ENCODE measurements at regions not wholly inside any gene's neighbourhood (a gene's known extent, or its start where the extent isn't known, plus 50 kb on each side); places are given as distances from the start of the nearest gene placed in this dataset.

- H3K9me3 ChIP-seq (ENCODE audit: control insufficient read depth, insufficient read depth, low read length), result peaks cover 7% of the 10 kb centered on the region
- H2BK20ac ChIP-seq (ENCODE audit: low read depth, low read length), result no peak overlapping the region
- DNase-seq (no peak), ATAC-seq (ENCODE audit: low read depth) (no peak)
- no peak overlapping the region for H3K18ac ChIP-seq (ENCODE audit: low read depth, low read length)
- H4K8ac ChIP-seq (ENCODE audit: low read depth in 2 of 2, low read length in 2 of 2), result no peak overlapping the region
- H2BK5ac ChIP-seq (ENCODE audit: low read depth, low read length, poor library complexity, severe bottlenecking), result no peak overlapping the region
- H4K91ac ChIP-seq (ENCODE audit: insufficient read depth, low read depth, low read length), result no peak overlapping the region
- WGBS, 2 experiments (ENCODE audit: extremely low coverage in 2 of 2, insufficient read length in 1 of 2), result no CpG with 5 or more reads among the region's 2 CpGs
- no peak overlapping the region for H2BK120ac ChIP-seq (ENCODE audit: low read depth, low read length)
- no peak overlapping the region for H3K27ac ChIP-seq (ENCODE audit: insufficient read depth, low read length)
- ChIA-PET POLR2A (ENCODE audit: unreplicated experiment) (no interaction called here), CTCF (no interaction called here)
- dilution Hi-C loops (cut with HindIII; ENCODE audit: low sequenced_read_pairs, unreplicated experiment), result no loop called here
- H3K56ac ChIP-seq (ENCODE audit: extremely low read depth, insufficient read depth, low read length), result no peak overlapping the region
- no peak overlapping the region for H3K4me2 ChIP-seq (ENCODE audit: low read depth, low read length)
- intact Hi-C loops (cut with micrococcal nuclease), result no loop called here
- H3K9ac ChIP-seq (ENCODE audit: low read depth, low read length), result no peak overlapping the region
- no peak overlapping the region for H3K14ac ChIP-seq (replicated peaks; ENCODE audit: low read depth, low read length)
- H3K36me3 ChIP-seq (ENCODE audit: control insufficient read depth, insufficient read depth, low read length), result no peaks in the 10 kb centered on the region
- no peak overlapping the region for H2AFZ ChIP-seq (replicated peaks; ENCODE audit: low read length, poor library complexity)
- no peaks in the 10 kb centered on the region for H3K79me1 ChIP-seq (ENCODE audit: low read depth in 1 of 2, low read length in 2 of 2)
- H2AK5ac ChIP-seq (ENCODE audit: low read depth, low read length), result no peak overlapping the region
- H3K4ac ChIP-seq (ENCODE audit: low read depth, low read length), result no peak overlapping the region
- no peaks in the 10 kb centered on the region for H3K4me1 ChIP-seq (ENCODE audit: control insufficient read depth, insufficient read depth, low read length)
- H3K9me1 ChIP-seq (ENCODE audit: insufficient read depth, low read length), result no peaks in the 10 kb centered on the region
- H3K4me3 ChIP-seq (ENCODE audit: insufficient read depth, low read depth, low read length), result no peak overlapping the region
- H2BK15ac ChIP-seq (ENCODE audit: low read depth, low read length), result no peak overlapping the region
- no peaks in the 10 kb centered on the region for H4K20me1 ChIP-seq (ENCODE audit: insufficient read depth, low read length)
- in situ Hi-C loops (cut with MboI; ENCODE audit: low sequenced_read_pairs), result no loop called here
- TF ChIP-seq SMC3 (IDR thresholded peaks at IDR 0.05; ENCODE audit: low read depth, low read length) (no peak), BHLHE40 (IDR thresholded peaks at IDR 0.05; ENCODE audit: low read depth, low read length) (no peak), MAFK (IDR thresholded peaks at IDR 0.05; ENCODE audit: low read depth, low read length) (no peak), ELK1 (IDR thresholded peaks at IDR 0.05; ENCODE audit: borderline replicate concordance, low read depth, low read length) (no peak), USF2 (IDR thresholded peaks at IDR 0.05; ENCODE audit: low read depth, low read length) (no peak), MXI1 (IDR thresholded peaks at IDR 0.05; ENCODE audit: borderline replicate concordance, low read depth, low read length) (no peak), CTCF (conservative IDR thresholded peaks at IDR 0.05; ENCODE audit: low read depth, low read length) (no peak), FOS (IDR thresholded peaks at IDR 0.05; ENCODE audit: low read depth, low read length) (no peak), NFE2L2 (IDR thresholded peaks at IDR 0.05; ENCODE audit: low read depth, low read length) (no peak), RFX5 (IDR thresholded peaks at IDR 0.05; ENCODE audit: low read depth, low read length) (no peak), CHD1 (IDR thresholded peaks at IDR 0.05; ENCODE audit: low read depth, low read length) (no peak), MAZ (IDR thresholded peaks at IDR 0.05; ENCODE audit: borderline replicate concordance, low read depth, low read length) (no peak), RAD21 (IDR thresholded peaks at IDR 0.05; ENCODE audit: low read length) (no peak), RCOR1 (IDR thresholded peaks at IDR 0.05; ENCODE audit: insufficient replicate concordance, low read length) (no peak), CEBPB (IDR thresholded peaks at IDR 0.05; ENCODE audit: low read depth, low read length) (no peak), POLR2A (IDR thresholded peaks at IDR 0.05; ENCODE audit: low read depth, low read length) (no peak)
- H2AK9ac ChIP-seq (replicated peaks; ENCODE audit: low read depth, low read length, poor library complexity), result no peak overlapping the region
- no peak overlapping the region for H4K5ac ChIP-seq (ENCODE audit: low read depth, low read length)
- no peak overlapping the region for H3K23ac ChIP-seq (ENCODE audit: low read depth, low read length)
- no peaks in the 10 kb centered on the region for H3K27me3 ChIP-seq (ENCODE audit: control insufficient read depth, insufficient read depth, low read length)
- no TSS peak for BruUV-seq (replicated peaks)
Measured at GRCh38 chr6:164378330-164378729, 931.1 kb downstream of the C6orf118 start.

Data from IMR-90 (cell line).